Lower leg skin (tissue), 3 donors: ENCODE measurements at regions not wholly inside any gene's neighbourhood (a gene's known extent, or its start where the extent isn't known, plus 50 kb on each side); places are given as distances from the start of the nearest gene placed in this dataset.

Source experiments
- CTCF ChIP-seq, 3 donors: fragments of 450-650 bp; IDR thresholded peaks; one replicate each; pipeline ENCODE4 v1.5.1; 2016; ENCODE audit warnings: antibody characterized with exemption in 3 of 3, mild to moderate bottlenecking in 3 of 3, moderate library complexity in 2 of 3
- POLR2A ChIP-seq, 2 donors: fragments of 450-650 bp; IDR thresholded peaks; one replicate each; pipeline ENCODE4 v1.6.1; 2016 to 2017; ENCODE audit warnings: antibody characterized with exemption in 2 of 2, mild to moderate bottlenecking in 1 of 2, moderate library complexity in 1 of 2

GRCh38 chr6:134510920-134511319 lies 193.0 kb upstream of the SGK1 start:
- TF ChIP-seq CTCF (IDR thresholded peaks at IDR 0.05) (no peak), POLR2A (IDR thresholded peaks at IDR 0.05) (no peak)
